HG02678 (cell line): ENCODE measurements at regions not wholly inside any gene's neighbourhood (a gene's known extent, or its start where the extent isn't known, plus 50 kb on each side); places are given as distances from the start of the nearest gene placed in this dataset.
"Not testable (repeated sequence)": the region's sequence is repeated elsewhere in the genome, so short reads cannot be mapped to it uniquely, and the experiment has no call there.

ENCODE experiments used
- ATAC-seq: cut with Tn5 transposase; IDR thresholded peaks from one replicate; pipeline ENCODE4 v1.9.1; 2021; ENCODE audit warnings: mild to moderate bottlenecking, moderate library complexity; ENCODE audit not compliant: unreplicated experiment

- no peak for ATAC-seq
Observed at GRCh38 chr1:208344202-208344857, 100.1 kb upstream of the PLXNA2 start.

GRCh38 chr1:208347191-208347590 is 103.0 kb upstream of the PLXNA2 start:
- no peak for ATAC-seq

GRCh38 chr1:208349694-208350330 is 105.6 kb upstream of the PLXNA2 start:
- no peak for ATAC-seq

- ATAC-seq, result no peak
Observed at GRCh38 chr1:208350815-208351214, 106.6 kb upstream of the PLXNA2 start.

GRCh38 chr1:208351838-208352237 is 107.7 kb upstream of the PLXNA2 start:
- no peak for ATAC-seq

- ATAC-seq, result not testable (repeated sequence)
Observed at GRCh38 chr1:208353797-208354196, 109.6 kb upstream of the PLXNA2 start.

GRCh38 chr1:208357644-208358507 is 113.7 kb upstream of the PLXNA2 start:
- ATAC-seq, result no peak

- ATAC-seq, result no peak
Observed at GRCh38 chr1:208358651-208359050, 114.5 kb upstream of the PLXNA2 start.

GRCh38 chr1:208362011-208362410 is 117.8 kb upstream of the PLXNA2 start:
- no peak for ATAC-seq

- no peak for ATAC-seq
Observed at GRCh38 chr1:208366559-208366958, 122.4 kb upstream of the PLXNA2 start.

GRCh38 chr1:208369045-208369444 is 124.9 kb upstream of the PLXNA2 start:
- no peak for ATAC-seq

GRCh38 chr1:208369658-208370057 is 125.5 kb upstream of the PLXNA2 start:
- ATAC-seq, result no peak

- ATAC-seq, result no peak
Observed at GRCh38 chr1:208374391-208374941, 130.3 kb upstream of the PLXNA2 start.

GRCh38 chr1:208381481-208381880 is 137.3 kb upstream of the PLXNA2 start:
- no peak for ATAC-seq

GRCh38 chr1:208387908-208388811 is 144.0 kb upstream of the PLXNA2 start:
- ATAC-seq, result no peak

- no peak for ATAC-seq
Observed at GRCh38 chr1:208393416-208393815, 149.2 kb upstream of the PLXNA2 start.

- no peak for ATAC-seq
Observed at GRCh38 chr1:208393826-208394225, 149.6 kb upstream of the PLXNA2 start.

- ATAC-seq, result no peak
Observed at GRCh38 chr1:208397286-208397685, 153.1 kb upstream of the PLXNA2 start.

GRCh38 chr1:208405014-208405413 is 160.8 kb upstream of the PLXNA2 start:
- ATAC-seq, result no peak

GRCh38 chr1:208409176-208409575 is 165.0 kb upstream of the PLXNA2 start:
- no peak for ATAC-seq
